HepG2 (cell line): ENCODE measurements at regions not wholly inside any gene's neighbourhood (a gene's known extent, or its start where the extent isn't known, plus 50 kb on each side); places are given as distances from the start of the nearest gene placed in this dataset.

ENCODE experiments used
- CHD2 ChIP-seq: IDR thresholded peaks from 2 replicates; pipeline ENCODE4 v1.6.1; 2011; ENCODE audit warnings: low read depth, low read length, improper control_type of control experiment
- KDM3A ChIP-seq: IDR thresholded peaks from 2 replicates; pipeline ENCODE4 v1.6.1; 2018; ENCODE audit warnings: low read depth, missing compliant biosample characterization
- ZNF350 ChIP-seq: sonication (generic); formaldehyde crosslinking; IDR thresholded peaks from 2 replicates; pipeline ENCODE4 v1.4.0; 2020; ENCODE audit warnings: mild to moderate bottlenecking, low read depth, missing genetic modification reagents, borderline replicate concordance
- TF ChIP-seq, protein P1 (sequence below): sonication (generic); formaldehyde crosslinking; IDR thresholded peaks from one replicate; pipeline ENCODE4 v1.5.1; 2020; ENCODE audit warnings: mild to moderate bottlenecking, missing genetic modification reagents; ENCODE audit errors: not compliant biosample characterization
- TF ChIP-seq, protein P2 (sequence below): sonication (generic); formaldehyde crosslinking; IDR thresholded peaks from 2 replicates; pipeline ENCODE4 v1.5.1; 2020; ENCODE audit warnings: mild to moderate bottlenecking, missing genetic modification reagents, moderate library complexity
- TF ChIP-seq, protein P3 (sequence below): sonication (generic); formaldehyde crosslinking; IDR thresholded peaks from 2 replicates; pipeline ENCODE4; 2020; ENCODE audit warnings: missing genetic modification reagents, mild to moderate bottlenecking, borderline replicate concordance
- TF ChIP-seq, protein P4 (sequence below): sonication (generic); formaldehyde crosslinking; IDR thresholded peaks from 2 replicates; pipeline ENCODE4 v1.4.0; 2020; ENCODE audit warnings: mild to moderate bottlenecking, missing genetic modification reagents
- TF ChIP-seq, protein P5 (sequence below): sonication (generic); formaldehyde crosslinking; IDR thresholded peaks from 2 replicates; pipeline ENCODE4 v1.4.0; 2020; ENCODE audit warnings: missing genetic modification reagents

DNA sequence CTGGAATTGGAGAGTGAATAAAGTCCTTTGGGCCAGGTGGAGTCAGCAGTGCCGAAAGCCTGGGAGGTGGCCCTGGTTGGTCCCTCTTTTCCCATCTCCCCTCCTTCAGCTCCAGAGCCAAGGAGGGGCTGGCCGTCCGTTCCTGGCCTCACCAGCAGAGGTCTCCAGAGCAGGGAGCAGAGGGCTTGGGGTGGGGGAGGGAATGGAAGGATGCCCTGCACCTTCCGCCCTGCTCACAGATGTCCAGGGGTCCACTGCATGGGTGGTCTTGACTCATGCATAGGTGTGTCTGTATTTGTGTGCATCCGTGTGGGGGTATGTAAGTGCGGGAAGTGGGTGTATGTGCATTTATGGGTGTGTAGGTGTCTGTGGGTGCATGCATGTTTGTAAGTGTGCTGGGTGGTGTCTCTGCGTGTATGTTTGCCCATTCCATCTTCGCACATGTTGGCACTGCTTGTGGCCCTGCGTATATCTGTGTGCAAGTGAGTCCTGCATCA, 201.8 kb downstream of the ZFP36L2 start (continued):
- TF ChIP-seq, protein P1, sequence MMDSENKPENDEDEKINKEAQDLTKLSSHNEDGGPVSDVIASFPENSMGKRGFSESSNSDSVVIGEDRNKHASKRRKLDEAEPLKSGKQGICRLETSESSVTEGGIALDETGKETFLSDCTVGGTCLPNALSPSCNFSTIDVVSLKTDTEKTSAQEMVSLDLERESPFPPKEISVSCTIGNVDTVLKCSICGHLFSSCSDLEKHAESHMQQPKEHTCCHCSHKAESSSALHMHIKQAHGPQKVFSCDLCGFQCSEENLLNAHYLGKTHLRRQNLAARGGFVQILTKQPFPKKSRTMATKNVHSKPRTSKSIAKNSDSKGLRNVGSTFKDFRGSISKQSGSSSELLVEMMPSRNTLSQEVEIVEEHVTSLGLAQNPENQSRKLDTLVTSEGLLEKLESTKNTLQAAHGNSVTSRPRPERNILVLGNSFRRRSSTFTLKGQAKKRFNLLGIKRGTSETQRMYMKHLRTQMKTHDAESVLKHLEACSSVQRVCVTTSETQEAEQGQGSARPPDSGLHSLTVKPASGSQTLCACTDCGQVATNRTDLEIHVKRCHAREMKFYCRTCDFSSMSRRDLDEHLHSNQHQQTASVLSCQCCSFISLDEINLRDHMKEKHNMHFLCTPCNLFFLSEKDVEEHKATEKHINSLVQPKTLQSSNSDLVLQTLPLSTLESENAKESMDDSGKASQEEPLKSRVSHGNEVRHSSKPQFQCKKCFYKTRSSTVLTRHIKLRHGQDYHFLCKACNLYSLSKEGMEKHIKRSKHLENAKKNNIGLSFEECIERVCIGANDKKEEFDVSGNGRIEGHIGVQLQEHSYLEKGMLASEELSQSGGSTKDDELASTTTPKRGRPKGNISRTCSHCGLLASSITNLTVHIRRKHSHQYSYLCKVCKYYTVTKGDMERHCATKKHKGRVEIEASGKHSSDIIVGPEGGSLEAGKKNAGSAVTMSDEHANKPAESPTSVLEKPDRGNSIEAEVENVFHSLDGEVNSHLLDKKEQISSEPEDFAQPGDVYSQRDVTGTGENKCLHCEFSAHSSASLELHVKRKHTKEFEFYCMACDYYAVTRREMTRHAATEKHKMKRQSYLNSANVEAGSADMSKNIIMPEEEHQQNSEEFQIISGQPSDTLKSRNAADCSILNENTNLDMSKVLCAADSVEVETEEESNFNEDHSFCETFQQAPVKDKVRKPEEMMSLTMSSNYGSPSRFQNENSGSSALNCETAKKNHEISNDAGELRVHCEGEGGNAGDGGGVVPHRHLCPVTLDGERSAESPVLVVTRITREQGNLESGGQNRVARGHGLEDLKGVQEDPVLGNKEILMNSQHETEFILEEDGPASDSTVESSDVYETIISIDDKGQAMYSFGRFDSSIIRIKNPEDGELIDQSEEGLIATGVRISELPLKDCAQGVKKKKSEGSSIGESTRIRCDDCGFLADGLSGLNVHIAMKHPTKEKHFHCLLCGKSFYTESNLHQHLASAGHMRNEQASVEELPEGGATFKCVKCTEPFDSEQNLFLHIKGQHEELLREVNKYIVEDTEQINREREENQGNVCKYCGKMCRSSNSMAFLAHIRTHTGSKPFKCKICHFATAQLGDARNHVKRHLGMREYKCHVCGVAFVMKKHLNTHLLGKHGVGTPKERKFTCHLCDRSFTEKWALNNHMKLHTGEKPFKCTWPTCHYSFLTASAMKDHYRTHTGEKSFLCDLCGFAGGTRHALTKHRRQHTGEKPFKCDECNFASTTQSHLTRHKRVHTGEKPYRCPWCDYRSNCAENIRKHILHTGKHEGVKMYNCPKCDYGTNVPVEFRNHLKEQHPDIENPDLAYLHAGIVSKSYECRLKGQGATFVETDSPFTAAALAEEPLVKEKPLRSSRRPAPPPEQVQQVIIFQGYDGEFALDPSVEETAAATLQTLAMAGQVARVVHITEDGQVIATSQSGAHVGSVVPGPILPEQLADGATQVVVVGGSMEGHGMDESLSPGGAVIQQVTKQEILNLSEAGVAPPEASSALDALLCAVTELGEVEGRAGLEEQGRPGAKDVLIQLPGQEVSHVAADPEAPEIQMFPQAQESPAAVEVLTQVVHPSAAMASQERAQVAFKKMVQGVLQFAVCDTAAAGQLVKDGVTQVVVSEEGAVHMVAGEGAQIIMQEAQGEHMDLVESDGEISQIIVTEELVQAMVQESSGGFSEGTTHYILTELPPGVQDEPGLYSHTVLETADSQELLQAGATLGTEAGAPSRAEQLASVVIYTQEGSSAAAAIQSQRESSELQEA (CRISPR knock-in tag): no peak
- TF ChIP-seq, protein P2, sequence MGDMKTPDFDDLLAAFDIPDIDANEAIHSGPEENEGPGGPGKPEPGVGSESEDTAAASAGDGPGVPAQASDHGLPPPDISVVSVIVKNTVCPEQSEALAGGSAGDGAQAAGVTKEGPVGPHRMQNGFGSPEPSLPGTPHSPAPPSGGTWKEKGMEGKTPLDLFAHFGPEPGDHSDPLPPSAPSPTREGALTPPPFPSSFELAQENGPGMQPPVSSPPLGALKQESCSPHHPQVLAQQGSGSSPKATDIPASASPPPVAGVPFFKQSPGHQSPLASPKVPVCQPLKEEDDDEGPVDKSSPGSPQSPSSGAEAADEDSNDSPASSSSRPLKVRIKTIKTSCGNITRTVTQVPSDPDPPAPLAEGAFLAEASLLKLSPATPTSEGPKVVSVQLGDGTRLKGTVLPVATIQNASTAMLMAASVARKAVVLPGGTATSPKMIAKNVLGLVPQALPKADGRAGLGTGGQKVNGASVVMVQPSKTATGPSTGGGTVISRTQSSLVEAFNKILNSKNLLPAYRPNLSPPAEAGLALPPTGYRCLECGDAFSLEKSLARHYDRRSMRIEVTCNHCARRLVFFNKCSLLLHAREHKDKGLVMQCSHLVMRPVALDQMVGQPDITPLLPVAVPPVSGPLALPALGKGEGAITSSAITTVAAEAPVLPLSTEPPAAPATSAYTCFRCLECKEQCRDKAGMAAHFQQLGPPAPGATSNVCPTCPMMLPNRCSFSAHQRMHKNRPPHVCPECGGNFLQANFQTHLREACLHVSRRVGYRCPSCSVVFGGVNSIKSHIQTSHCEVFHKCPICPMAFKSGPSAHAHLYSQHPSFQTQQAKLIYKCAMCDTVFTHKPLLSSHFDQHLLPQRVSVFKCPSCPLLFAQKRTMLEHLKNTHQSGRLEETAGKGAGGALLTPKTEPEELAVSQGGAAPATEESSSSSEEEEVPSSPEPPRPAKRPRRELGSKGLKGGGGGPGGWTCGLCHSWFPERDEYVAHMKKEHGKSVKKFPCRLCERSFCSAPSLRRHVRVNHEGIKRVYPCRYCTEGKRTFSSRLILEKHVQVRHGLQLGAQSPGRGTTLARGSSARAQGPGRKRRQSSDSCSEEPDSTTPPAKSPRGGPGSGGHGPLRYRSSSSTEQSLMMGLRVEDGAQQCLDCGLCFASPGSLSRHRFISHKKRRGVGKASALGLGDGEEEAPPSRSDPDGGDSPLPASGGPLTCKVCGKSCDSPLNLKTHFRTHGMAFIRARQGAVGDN (CRISPR knock-in tag): peak; percentile 82
- TF ChIP-seq, protein P3, sequence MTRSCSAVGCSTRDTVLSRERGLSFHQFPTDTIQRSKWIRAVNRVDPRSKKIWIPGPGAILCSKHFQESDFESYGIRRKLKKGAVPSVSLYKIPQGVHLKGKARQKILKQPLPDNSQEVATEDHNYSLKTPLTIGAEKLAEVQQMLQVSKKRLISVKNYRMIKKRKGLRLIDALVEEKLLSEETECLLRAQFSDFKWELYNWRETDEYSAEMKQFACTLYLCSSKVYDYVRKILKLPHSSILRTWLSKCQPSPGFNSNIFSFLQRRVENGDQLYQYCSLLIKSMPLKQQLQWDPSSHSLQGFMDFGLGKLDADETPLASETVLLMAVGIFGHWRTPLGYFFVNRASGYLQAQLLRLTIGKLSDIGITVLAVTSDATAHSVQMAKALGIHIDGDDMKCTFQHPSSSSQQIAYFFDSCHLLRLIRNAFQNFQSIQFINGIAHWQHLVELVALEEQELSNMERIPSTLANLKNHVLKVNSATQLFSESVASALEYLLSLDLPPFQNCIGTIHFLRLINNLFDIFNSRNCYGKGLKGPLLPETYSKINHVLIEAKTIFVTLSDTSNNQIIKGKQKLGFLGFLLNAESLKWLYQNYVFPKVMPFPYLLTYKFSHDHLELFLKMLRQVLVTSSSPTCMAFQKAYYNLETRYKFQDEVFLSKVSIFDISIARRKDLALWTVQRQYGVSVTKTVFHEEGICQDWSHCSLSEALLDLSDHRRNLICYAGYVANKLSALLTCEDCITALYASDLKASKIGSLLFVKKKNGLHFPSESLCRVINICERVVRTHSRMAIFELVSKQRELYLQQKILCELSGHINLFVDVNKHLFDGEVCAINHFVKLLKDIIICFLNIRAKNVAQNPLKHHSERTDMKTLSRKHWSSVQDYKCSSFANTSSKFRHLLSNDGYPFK (CRISPR knock-in tag): 0 out of 2 replicates have a peak, but pooled peaks have one; percentile 66
- TF ChIP-seq ZNF350 (CRISPR knock-in tag) (0 out of 2 replicates have a peak, but pooled peaks have one; percentile 44), CHD2 (0 out of 2 replicates have a peak, but pooled peaks have one; percentile 50), KDM3A (CRISPR knock-in tag) (peak; percentile 76)
- TF ChIP-seq, protein P4, sequence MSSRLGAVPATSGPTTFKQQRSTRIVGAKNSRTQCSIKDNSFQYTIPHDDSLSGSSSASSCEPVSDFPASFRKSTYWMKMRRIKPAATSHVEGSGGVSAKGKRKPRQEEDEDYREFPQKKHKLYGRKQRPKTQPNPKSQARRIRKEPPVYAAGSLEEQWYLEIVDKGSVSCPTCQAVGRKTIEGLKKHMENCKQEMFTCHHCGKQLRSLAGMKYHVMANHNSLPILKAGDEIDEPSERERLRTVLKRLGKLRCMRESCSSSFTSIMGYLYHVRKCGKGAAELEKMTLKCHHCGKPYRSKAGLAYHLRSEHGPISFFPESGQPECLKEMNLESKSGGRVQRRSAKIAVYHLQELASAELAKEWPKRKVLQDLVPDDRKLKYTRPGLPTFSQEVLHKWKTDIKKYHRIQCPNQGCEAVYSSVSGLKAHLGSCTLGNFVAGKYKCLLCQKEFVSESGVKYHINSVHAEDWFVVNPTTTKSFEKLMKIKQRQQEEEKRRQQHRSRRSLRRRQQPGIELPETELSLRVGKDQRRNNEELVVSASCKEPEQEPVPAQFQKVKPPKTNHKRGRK (CRISPR knock-in tag): no peak
- TF ChIP-seq, protein P5, sequence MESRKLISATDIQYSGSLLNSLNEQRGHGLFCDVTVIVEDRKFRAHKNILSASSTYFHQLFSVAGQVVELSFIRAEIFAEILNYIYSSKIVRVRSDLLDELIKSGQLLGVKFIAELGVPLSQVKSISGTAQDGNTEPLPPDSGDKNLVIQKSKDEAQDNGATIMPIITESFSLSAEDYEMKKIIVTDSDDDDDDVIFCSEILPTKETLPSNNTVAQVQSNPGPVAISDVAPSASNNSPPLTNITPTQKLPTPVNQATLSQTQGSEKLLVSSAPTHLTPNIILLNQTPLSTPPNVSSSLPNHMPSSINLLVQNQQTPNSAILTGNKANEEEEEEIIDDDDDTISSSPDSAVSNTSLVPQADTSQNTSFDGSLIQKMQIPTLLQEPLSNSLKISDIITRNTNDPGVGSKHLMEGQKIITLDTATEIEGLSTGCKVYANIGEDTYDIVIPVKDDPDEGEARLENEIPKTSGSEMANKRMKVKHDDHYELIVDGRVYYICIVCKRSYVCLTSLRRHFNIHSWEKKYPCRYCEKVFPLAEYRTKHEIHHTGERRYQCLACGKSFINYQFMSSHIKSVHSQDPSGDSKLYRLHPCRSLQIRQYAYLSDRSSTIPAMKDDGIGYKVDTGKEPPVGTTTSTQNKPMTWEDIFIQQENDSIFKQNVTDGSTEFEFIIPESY (CRISPR knock-in tag): peak; percentile 69; the same call in 1 of the 2 replicates
